ENCODE measurements at regions not wholly inside any gene's neighbourhood (a gene's known extent, or its start where the extent isn't known, plus 50 kb on each side); places are given as distances from the start of the nearest gene placed in this dataset.

GRCh38 chr18:56238576-56238975 is 399.8 kb downstream of the TXNL1 start:
- peaks cover 26% of the 10 kb centered on the region for H3K4me1 Mint-ChIP-seq (ENCODE audit: low read depth)
- DNase-seq (ENCODE audit: low spot score), result no peak
- no peaks in the 10 kb centered on the region for H3K36me3 Mint-ChIP-seq (ENCODE audit: low read depth)
- TF ChIP-seq, protein P1, sequence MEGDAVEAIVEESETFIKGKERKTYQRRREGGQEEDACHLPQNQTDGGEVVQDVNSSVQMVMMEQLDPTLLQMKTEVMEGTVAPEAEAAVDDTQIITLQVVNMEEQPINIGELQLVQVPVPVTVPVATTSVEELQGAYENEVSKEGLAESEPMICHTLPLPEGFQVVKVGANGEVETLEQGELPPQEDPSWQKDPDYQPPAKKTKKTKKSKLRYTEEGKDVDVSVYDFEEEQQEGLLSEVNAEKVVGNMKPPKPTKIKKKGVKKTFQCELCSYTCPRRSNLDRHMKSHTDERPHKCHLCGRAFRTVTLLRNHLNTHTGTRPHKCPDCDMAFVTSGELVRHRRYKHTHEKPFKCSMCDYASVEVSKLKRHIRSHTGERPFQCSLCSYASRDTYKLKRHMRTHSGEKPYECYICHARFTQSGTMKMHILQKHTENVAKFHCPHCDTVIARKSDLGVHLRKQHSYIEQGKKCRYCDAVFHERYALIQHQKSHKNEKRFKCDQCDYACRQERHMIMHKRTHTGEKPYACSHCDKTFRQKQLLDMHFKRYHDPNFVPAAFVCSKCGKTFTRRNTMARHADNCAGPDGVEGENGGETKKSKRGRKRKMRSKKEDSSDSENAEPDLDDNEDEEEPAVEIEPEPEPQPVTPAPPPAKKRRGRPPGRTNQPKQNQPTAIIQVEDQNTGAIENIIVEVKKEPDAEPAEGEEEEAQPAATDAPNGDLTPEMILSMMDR (IDR thresholded peaks at IDR 0.05), result peak; percentile 25
- peaks cover 3% of the 10 kb centered on the region for H3K9me3 Mint-ChIP-seq (ENCODE audit: low read depth)
- no peak overlapping the region for H3K4me3 Mint-ChIP-seq (ENCODE audit: unreplicated experiment)
- no peak overlapping the region for H3K27ac Mint-ChIP-seq (ENCODE audit: unreplicated experiment)
- no peaks in the 10 kb centered on the region for H3K27me3 Mint-ChIP-seq (ENCODE audit: low read depth)

- no peak overlapping the region for H3K27ac Mint-ChIP-seq (ENCODE audit: unreplicated experiment)
- TF ChIP-seq, protein P1 (IDR thresholded peaks at IDR 0.05), result no peak
- H3K4me1 Mint-ChIP-seq (ENCODE audit: low read depth), result peaks cover 32% of the 10 kb centered on the region
- H3K27me3 Mint-ChIP-seq (ENCODE audit: low read depth), result no peaks in the 10 kb centered on the region
- no peak overlapping the region for H3K4me3 Mint-ChIP-seq (ENCODE audit: unreplicated experiment)
- peaks cover 2% of the 10 kb centered on the region for H3K36me3 Mint-ChIP-seq (ENCODE audit: low read depth)
- no peak for DNase-seq (ENCODE audit: low spot score)
- H3K9me3 Mint-ChIP-seq (ENCODE audit: low read depth), result peaks cover 11% of the 10 kb centered on the region
Measured at GRCh38 chr18:56235481-56236013, 402.8 kb downstream of the TXNL1 start.

DNA sequence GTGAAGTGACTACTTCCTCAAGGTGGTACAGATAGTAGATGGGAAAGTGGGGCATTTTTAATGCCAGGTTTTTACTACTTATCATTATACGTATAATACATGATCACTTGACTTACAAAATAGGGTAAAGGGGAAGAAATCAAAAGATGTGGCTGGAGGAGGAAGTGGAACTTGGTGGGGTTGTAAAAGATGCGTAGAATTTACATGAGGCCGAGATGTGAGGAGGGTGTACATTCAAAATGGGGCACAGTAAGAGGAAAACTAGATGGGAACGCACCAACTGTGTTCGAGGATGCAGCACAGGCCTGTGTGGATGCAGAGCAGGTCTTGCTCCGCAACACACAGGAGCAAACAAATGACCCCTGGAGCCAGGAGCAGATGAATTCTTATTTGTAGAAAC is 403.3 kb downstream of the TXNL1 start:
- Mint-ChIP-seq H3K4me3 (ENCODE audit: unreplicated experiment) (no peak overlapping the region), H3K36me3 (ENCODE audit: low read depth) (peaks cover 4% of the 10 kb centered on the region), H3K27ac (ENCODE audit: unreplicated experiment) (no peak overlapping the region), H3K9me3 (ENCODE audit: low read depth) (peaks cover 16% of the 10 kb centered on the region), H3K27me3 (ENCODE audit: low read depth) (no peaks in the 10 kb centered on the region), H3K4me1 (ENCODE audit: low read depth) (peaks cover 32% of the 10 kb centered on the region)
- TF ChIP-seq, protein P1 (IDR thresholded peaks at IDR 0.05), result no peak
- no peak for DNase-seq (ENCODE audit: low spot score)

GRCh38 chr18:56233595-56233994 is 404.8 kb downstream of the TXNL1 start:
- H3K9me3 Mint-ChIP-seq (ENCODE audit: low read depth), result peaks cover 19% of the 10 kb centered on the region
- no peaks in the 10 kb centered on the region for H3K27me3 Mint-ChIP-seq (ENCODE audit: low read depth)
- H3K4me3 Mint-ChIP-seq (ENCODE audit: unreplicated experiment), result no peak overlapping the region
- TF ChIP-seq, protein P1 (IDR thresholded peaks at IDR 0.05), result no peak
- H3K4me1 Mint-ChIP-seq (ENCODE audit: low read depth), result peaks cover 28% of the 10 kb centered on the region
- no peak for DNase-seq (ENCODE audit: low spot score)
- peak overlapping the region; percentile 81 for H3K27ac Mint-ChIP-seq (ENCODE audit: unreplicated experiment)
- peaks cover 7% of the 10 kb centered on the region for H3K36me3 Mint-ChIP-seq (ENCODE audit: low read depth)

GRCh38 chr18:56226025-56226424 is 412.4 kb downstream of the TXNL1 start:
- peaks cover 5% of the 10 kb centered on the region for H3K36me3 Mint-ChIP-seq (ENCODE audit: low read depth)
- peaks cover 13% of the 10 kb centered on the region for H3K9me3 Mint-ChIP-seq (ENCODE audit: low read depth)
- H3K27me3 Mint-ChIP-seq (ENCODE audit: low read depth), result no peaks in the 10 kb centered on the region
- no peak overlapping the region for H3K4me3 Mint-ChIP-seq (ENCODE audit: unreplicated experiment)
- DNase-seq (ENCODE audit: low spot score), result no peak
- H3K27ac Mint-ChIP-seq (ENCODE audit: unreplicated experiment), result no peak overlapping the region
- H3K4me1 Mint-ChIP-seq (ENCODE audit: low read depth), result no peaks in the 10 kb centered on the region
- TF ChIP-seq, protein P1 (IDR thresholded peaks at IDR 0.05), result no peak
